K562 (cell line): ENCODE measurements at regions not wholly inside any gene's neighbourhood (a gene's known extent, or its start where the extent isn't known, plus 50 kb on each side); places are given as distances from the start of the nearest gene placed in this dataset.

ENCODE experiments used
- ATAC-seq: fragments of 200-7000 bp; cut with Tn5 transposase; 3 replicates; pipeline ENCODE4 v1.9.1; 2020; ENCODE audit warnings: moderate library complexity
- BruUV-seq: library from RNA; stranded (reverse); fragments of 400-500 nt; replicated peaks from 2 replicates; lab custom pipeline; 2021; lab: Mats Ljungman, UMichigan
- CTCF ChIA-PET: fragments of 300-600 bp; formaldehyde crosslinking; extraction: SDS; loops from one replicate; lab custom pipeline; 2021; ENCODE audit warnings: low intra/inter-chr PET ratio; lab: Yijun Ruan, JAX
- POLR2A ChIA-PET: fragments of 300-600, 350-650 bp; sonication (Branson Sonifier 250); formaldehyde crosslinking; extraction: SDS; loops from one replicate; lab custom pipeline; 2021; ENCODE audit warnings: antibody characterized with exemption, inconsistent platforms; lab: Yijun Ruan, JAX
- DNase-seq, 4 experiments: peaks; one replicate each; pipeline versions ENCODE4 v3.0.0 to v3.0.0-alpha.2; 2011 to 2018; ENCODE audit warnings: low spot score in 3 of 4, mixed read lengths in 3 of 4; ENCODE audit errors: extremely low read depth in 1 of 4
- FAIRE-seq: peaks from 2 replicates; lab custom pipeline; 2011; peaks lifted over from hg19 to GRCh38; lab: Jason Lieb, UNC
- H2AFZ ChIP-seq: 2 replicates; pipeline ENCODE4 v1.6.0; 2011; ENCODE audit warnings: low read depth, low read length, control low read depth, inconsistent platforms
- H3K27ac ChIP-seq: fragments of 200-600 bp; 3 replicates; pipeline ENCODE4 v1.8.0; 2011; ENCODE audit warnings: low read depth, mild to moderate bottlenecking, control low read depth, inconsistent platforms, low read length, moderate library complexity, mixed read lengths; ENCODE audit errors: extremely low read depth
- H3K27me3 ChIP-seq, 2 experiments: fragments of 300-600 bp in 1 of 2; 2 replicates in 1 of 2; 3 replicates in 1 of 2; pipeline versions ENCODE4 v1.6.0 to v1.8.0; 2011; ENCODE audit warnings: inconsistent platforms in 2 of 2, low read length in 2 of 2, mild to moderate bottlenecking in 1 of 2, mixed read lengths in 1 of 2, moderate library complexity in 1 of 2; ENCODE audit not compliant: control insufficient read depth in 2 of 2, insufficient read depth in 2 of 2
- H3K36me3 ChIP-seq: fragments of 300-600 bp; 3 replicates; pipeline ENCODE4 v1.8.0; 2011; ENCODE audit warnings: mild to moderate bottlenecking, low read length, inconsistent platforms; ENCODE audit not compliant: control insufficient read depth, insufficient read depth
- H3K4me1 ChIP-seq, 2 experiments: fragments of 200-600 bp in 1 of 2; replicated peaks in 1 of 2; 2 replicates in 1 of 2; 3 replicates in 1 of 2; pipeline versions ENCODE4 v1.5.1 to v1.8.0; 2011; ENCODE audit warnings: inconsistent platforms in 2 of 2, low read length in 2 of 2, mild to moderate bottlenecking in 1 of 2, mixed read lengths in 1 of 2, moderate library complexity in 1 of 2; ENCODE audit not compliant: control insufficient read depth in 2 of 2, insufficient read depth in 2 of 2
- H3K4me2 ChIP-seq: 2 replicates; pipeline ENCODE4 v1.6.1; 2011; ENCODE audit warnings: low read length, control low read depth, inconsistent platforms, mixed read lengths; ENCODE audit not compliant: insufficient read depth
- H3K4me3 ChIP-seq: fragments of 200-600 bp; sonication (generic), shearing (Covaris generic); 2 replicates; pipeline ENCODE4 v1.5.1; 2016; ENCODE audit warnings: control low read depth, inconsistent platforms
- H3K79me2 ChIP-seq: fragments of 200-600 bp; 3 replicates; pipeline ENCODE4 v1.8.0; 2011; ENCODE audit warnings: low read length, inconsistent platforms; ENCODE audit not compliant: control insufficient read depth, insufficient read depth
- H3K9ac ChIP-seq, 2 experiments: 2 replicates each; pipeline versions ENCODE4 v1.6.0 to v1.6.1; 2011; ENCODE audit warnings: low read depth in 2 of 2, low read length in 2 of 2, control low read depth in 1 of 2, inconsistent platforms in 1 of 2, mild to moderate bottlenecking in 1 of 2, mixed read lengths in 1 of 2; ENCODE audit not compliant: insufficient read depth in 1 of 2
- H3K9me1 ChIP-seq: one replicate; pipeline ENCODE4 v1.6.0; 2011; ENCODE audit warnings: inconsistent platforms, mild to moderate bottlenecking, low read length, moderate library complexity; ENCODE audit not compliant: control insufficient read depth, insufficient read depth
- H3K9me3 ChIP-seq: replicated peaks from 2 replicates; pipeline ENCODE4 v1.5.1; 2011; ENCODE audit warnings: low read depth, low read length, inconsistent platforms; ENCODE audit not compliant: control insufficient read depth, insufficient read depth
- H4K20me1 ChIP-seq: replicated peaks from 2 replicates; pipeline ENCODE4 v1.6.1; 2011; ENCODE audit warnings: low read length, inconsistent platforms, mixed read lengths; ENCODE audit not compliant: control insufficient read depth, insufficient read depth
- CTCF ChIP-seq, 3 experiments: IDR thresholded peaks in 2 of 3; conservative IDR thresholded peaks in 1 of 3; 2 replicates each; pipeline ENCODE4 v1.5.1; 2011 to 2012; ENCODE audit warnings: low read length in 3 of 3, mild to moderate bottlenecking in 3 of 3, control low read depth in 2 of 3, improper control_type of control experiment in 1 of 3, inconsistent platforms in 1 of 3, low read depth in 1 of 3, mixed read lengths in 1 of 3, moderate library complexity in 1 of 3; ENCODE audit not compliant: insufficient read depth in 2 of 3
- RAD21 ChIP-seq, 2 experiments: fragments of 250-450 bp in 1 of 2; fragments of 450-650 bp in 1 of 2; sonication (Bioruptor Pico) in 1 of 2; formaldehyde crosslinking in 1 of 2; IDR thresholded peaks in 1 of 2; conservative IDR thresholded peaks in 1 of 2; 2 replicates each; pipeline versions ENCODE4 v1.4.0 to v1.8.0; 2020 to 2022; ENCODE audit warnings: mild to moderate bottlenecking in 2 of 2, moderate library complexity in 1 of 2
- RBM14 ChIP-seq: fragments of 200-400 bp; formaldehyde crosslinking; IDR thresholded peaks from 2 replicates; pipeline ENCODE4 v1.6.1; 2018; ENCODE audit warnings: low read depth, mild to moderate bottlenecking, low read length, moderate library complexity, borderline replicate concordance; ENCODE audit not compliant: insufficient read depth
- RBM39 ChIP-seq: fragments of 200-400 bp; formaldehyde crosslinking; optimal IDR thresholded peaks from 2 replicates; pipeline ENCODE3; 2018; ENCODE audit warnings: low read depth, low read length
- SNIP1 ChIP-seq: fragments of 450-650 bp; IDR thresholded peaks from 2 replicates; pipeline ENCODE4 v1.7.1; 2017; ENCODE audit warnings: low read depth, mild to moderate bottlenecking
- TFAM ChIP-seq: fragments of 250-450 bp; sonication (Bioruptor Pico); conservative IDR thresholded peaks from 2 replicates; pipeline ENCODE4 v1.5.0; 2021; ENCODE audit warnings: mild to moderate bottlenecking, moderate library complexity
- TFAP4 ChIP-seq: sonication (generic); formaldehyde crosslinking; IDR thresholded peaks from 2 replicates; pipeline ENCODE4 v1.8.0; 2022; ENCODE audit warnings: missing genetic modification reagents, mild to moderate bottlenecking, moderate library complexity, borderline replicate concordance
- TFE3 ChIP-seq: fragments of 450-650 bp; formaldehyde crosslinking; IDR thresholded peaks from 2 replicates; pipeline ENCODE4 v1.4.0; 2020; ENCODE audit warnings: mild to moderate bottlenecking, mixed read lengths
- ZNF277 ChIP-seq: fragments of 250-450 bp; sonication (Bioruptor Pico); IDR thresholded peaks from 2 replicates; pipeline ENCODE4 v1.8.0; 2022; ENCODE audit warnings: inconsistent platforms, mild to moderate bottlenecking, moderate library complexity, borderline replicate concordance
- WGBS: fragments of 100-300 bp; shearing (Covaris generic); methylation state at CpG from one replicate; pipeline ENCODE4 v1.1.6; 2016; ENCODE audit warnings: low coverage, mixed read lengths; ENCODE audit not compliant: insufficient coverage; ENCODE audit errors: missing lambda C conversion rate; 5-methylcytosine and 5-hydroxymethylcytosine counted together
- in situ Hi-C: fragments of 300-500 bp; cut with MboI; formaldehyde crosslinking; loops from 4 replicates; pipeline ENCODE4 v1.15.0; 2018; ENCODE audit warnings: inconsistent platforms, mixed read lengths
- intact Hi-C: fragments of 100-400 bp; cut with micrococcal nuclease; formaldehyde crosslinking; loops from 2 replicates; pipeline ENCODE4 v1.14.2; 2022
- TF ChIP-seq, protein P1 (sequence below): IDR thresholded peaks from 2 replicates; pipeline ENCODE4 v1.6.1; 2014; ENCODE audit warnings: antibody characterized with exemption

- POLR2A ChIA-PET: no interaction called here
Observed at GRCh38 chr1:104648269-104648691, 898.6 kb downstream of the AMY1C start.

More at GRCh38 chr1:104648269-104648691, 898.6 kb downstream of the AMY1C start:
- Histone ChIP-seq H3K9me1 (no peaks in the 10 kb centered on the region), H2AFZ (no peak overlapping the region), H3K36me3 (no peaks in the 10 kb centered on the region), H3K79me2 (no peaks in the 10 kb centered on the region), H3K4me2 (no peak overlapping the region), H3K27me3 (no peaks in the 10 kb centered on the region), H3K27ac (no peak overlapping the region), H4K20me1 (no peaks in the 10 kb centered on the region), H3K4me3 (no peak overlapping the region), H3K9ac (no peak overlapping the region), H3K9me3 (no peaks in the 10 kb centered on the region; the same call in 1 of the 2 replicates), H3K4me1 (no peaks in the 10 kb centered on the region)
- WGBS: 0% methylated on average over 1 of the region's 1 CpG
- in situ Hi-C loops (no loop called here), intact Hi-C loops (no loop called here)
- CTCF ChIA-PET: no interaction called here
- BruUV-seq: no TSS peak
- ATAC-seq (no peak), DNase-seq (peak in 2 of 4 experiments; percentile 4), FAIRE-seq (no peak)
- no peak for TF ChIP-seq ZNF277 (CRISPR knock-in tag)
- no peak for TF ChIP-seq SNIP1
- no peak for TF ChIP-seq TFE3 (CRISPR knock-in tag)
- no peak for TF ChIP-seq TFAM (CRISPR knock-in tag)
- no peak for TF ChIP-seq RBM14
- TF ChIP-seq RAD21 (CRISPR knock-in tag; conservative IDR thresholded peaks at IDR 0.05 in 1 of 2, IDR thresholded peaks at IDR 0.05 in 1 of 2): 0 out of 4 replicates have a peak, but pooled peaks of 1 of the 2 experiments have one; percentile 32
- TF ChIP-seq, protein P1, sequence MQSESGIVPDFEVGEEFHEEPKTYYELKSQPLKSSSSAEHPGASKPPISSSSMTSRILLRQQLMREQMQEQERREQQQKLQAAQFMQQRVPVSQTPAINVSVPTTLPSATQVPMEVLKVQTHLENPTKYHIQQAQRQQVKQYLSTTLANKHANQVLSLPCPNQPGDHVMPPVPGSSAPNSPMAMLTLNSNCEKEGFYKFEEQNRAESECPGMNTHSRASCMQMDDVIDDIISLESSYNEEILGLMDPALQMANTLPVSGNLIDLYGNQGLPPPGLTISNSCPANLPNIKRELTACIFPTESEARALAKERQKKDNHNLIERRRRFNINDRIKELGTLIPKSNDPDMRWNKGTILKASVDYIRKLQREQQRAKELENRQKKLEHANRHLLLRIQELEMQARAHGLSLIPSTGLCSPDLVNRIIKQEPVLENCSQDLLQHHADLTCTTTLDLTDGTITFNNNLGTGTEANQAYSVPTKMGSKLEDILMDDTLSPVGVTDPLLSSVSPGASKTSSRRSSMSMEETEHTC: no peak
- TF ChIP-seq TFAP4 (CRISPR knock-in tag): no peak
- TF ChIP-seq RBM39: no peak
- 0 out of 6 replicates have a peak, but pooled peaks of 1 of the 3 experiments have one; percentile 15 for TF ChIP-seq CTCF (IDR thresholded peaks at IDR 0.05 in 2 of 3, conservative IDR thresholded peaks at IDR 0.05 in 1 of 3; ENCODE audit: insufficient read depth in 2 of 3, low read depth in 1 of 3, low read length in 3 of 3)
